ENCODE measurements at regions not wholly inside any gene's neighbourhood (a gene's known extent, or its start where the extent isn't known, plus 50 kb on each side); places are given as distances from the start of the nearest gene placed in this dataset.

- TF ChIP-seq POLR2A (IDR thresholded peaks at IDR 0.05): no peak
- no peak for TF ChIP-seq CTCF (IDR thresholded peaks at IDR 0.05)
These were observed 584.5 kb upstream of the LRRTM1 start for GRCh38 chr2:80889009-80889408.

Measured in heart left ventricle (tissue), 13 donors.